Activated CD4-positive, alpha-beta memory T cell treated with anti-CD3 and anti-CD28 coated beads for 36 hours (primary cell): ENCODE measurements at regions not wholly inside any gene's neighbourhood (a gene's known extent, or its start where the extent isn't known, plus 50 kb on each side); places are given as distances from the start of the nearest gene placed in this dataset.
"Not testable (repeated sequence)": the region's sequence is repeated elsewhere in the genome, so short reads cannot be mapped to it uniquely, and the experiment has no call there.

Source experiments
- CTCF ChIA-PET: fragments of 350-600 bp; sonication (Branson Sonifier 250); formaldehyde crosslinking; loops from one replicate; lab custom pipeline; 2021; ENCODE audit warnings: antibody characterized with exemption, inconsistent platforms; lab: Charles Lee
- POLR2A ChIA-PET: fragments of 350-600 bp; sonication (Branson Sonifier 250); formaldehyde crosslinking; loops from one replicate; lab custom pipeline; 2021; ENCODE audit warnings: antibody characterized with exemption; lab: Charles Lee
- DNase-seq: peaks from one replicate; pipeline ENCODE4 v3.0.0-alpha.2; 2020
- H3K27ac Mint-ChIP-seq: one replicate; pipeline ENCODE4 v1.8.0; 2021; ENCODE audit warnings: mixed read lengths
- H3K27me3 Mint-ChIP-seq: one replicate; pipeline ENCODE4 v1.8.0; 2021; ENCODE audit warnings: mixed read lengths
- H3K36me3 Mint-ChIP-seq: one replicate; pipeline ENCODE4 v1.8.0; 2021; ENCODE audit warnings: mixed read lengths
- H3K4me1 Mint-ChIP-seq: one replicate; pipeline ENCODE4 v1.8.0; 2021; ENCODE audit warnings: low read depth, mixed read lengths
- H3K4me3 Mint-ChIP-seq: one replicate; pipeline ENCODE4 v1.8.0; 2021; ENCODE audit warnings: mild to moderate bottlenecking, mixed read lengths
- H3K9me3 Mint-ChIP-seq: one replicate; pipeline ENCODE4 v1.8.0; 2021; ENCODE audit warnings: mixed read lengths
- intact Hi-C: fragments of 100-400 bp; cut with micrococcal nuclease; formaldehyde crosslinking; loops from one replicate; pipeline ENCODE4 v1.15.1; 2023

GRCh38 chr14:30020687-30021086, 93.0 kb upstream of the PRKD1 start:
- CTCF ChIA-PET = no interaction called here
- no peaks in the 10 kb centered on the region for H3K4me1 Mint-ChIP-seq
- H3K27me3 Mint-ChIP-seq = no peaks in the 10 kb centered on the region
- H3K4me3 Mint-ChIP-seq = no peak overlapping the region
- POLR2A ChIA-PET = no interaction called here
- peaks cover 16% of the 10 kb centered on the region for H3K9me3 Mint-ChIP-seq
- DNase-seq = no peak
- H3K36me3 Mint-ChIP-seq = no peaks in the 10 kb centered on the region
- H3K27ac Mint-ChIP-seq = no peak overlapping the region
- intact Hi-C loops = no loop called here

- H3K9me3 Mint-ChIP-seq = peaks cover 21% of the 10 kb centered on the region
- CTCF ChIA-PET, H3K4me3 Mint-ChIP-seq, intact Hi-C loops, H3K4me1 Mint-ChIP-seq, H3K27me3 Mint-ChIP-seq, DNase-seq, H3K36me3 Mint-ChIP-seq, H3K27ac Mint-ChIP-seq, POLR2A ChIA-PET: not testable (repeated sequence)
These were observed 95.7 kb upstream of the PRKD1 start for GRCh38 chr14:30023350-30023749.

DNA sequence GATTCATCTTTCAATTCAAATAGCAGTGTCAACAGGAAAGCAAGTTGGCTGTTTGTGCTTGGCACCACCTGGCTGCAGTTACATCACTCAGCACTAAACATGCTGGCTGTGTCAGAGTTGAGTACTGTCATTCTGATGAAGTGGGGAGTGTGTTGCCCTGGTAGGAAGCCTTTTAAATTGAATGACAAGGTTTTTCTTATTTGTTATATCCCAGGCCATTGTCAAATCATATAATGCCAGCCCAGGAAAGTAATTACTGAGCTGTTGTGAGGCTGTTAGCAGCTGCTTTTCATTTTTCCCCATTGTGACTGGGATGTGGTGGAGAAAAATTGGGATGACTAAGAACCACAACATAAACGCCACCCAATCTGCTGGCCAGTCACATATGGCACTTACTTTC, 106.5 kb upstream of the PRKD1 start:
- DNase-seq = no peak
- Mint-ChIP-seq H3K4me3 (no peak overlapping the region), H3K27me3 (no peaks in the 10 kb centered on the region), H3K36me3 (no peaks in the 10 kb centered on the region), H3K9me3 (peaks cover 15% of the 10 kb centered on the region), H3K4me1 (no peaks in the 10 kb centered on the region), H3K27ac (no peak overlapping the region)
- intact Hi-C loops = no loop called here
- ChIA-PET CTCF (no interaction called here), POLR2A (no interaction called here)

DNA sequence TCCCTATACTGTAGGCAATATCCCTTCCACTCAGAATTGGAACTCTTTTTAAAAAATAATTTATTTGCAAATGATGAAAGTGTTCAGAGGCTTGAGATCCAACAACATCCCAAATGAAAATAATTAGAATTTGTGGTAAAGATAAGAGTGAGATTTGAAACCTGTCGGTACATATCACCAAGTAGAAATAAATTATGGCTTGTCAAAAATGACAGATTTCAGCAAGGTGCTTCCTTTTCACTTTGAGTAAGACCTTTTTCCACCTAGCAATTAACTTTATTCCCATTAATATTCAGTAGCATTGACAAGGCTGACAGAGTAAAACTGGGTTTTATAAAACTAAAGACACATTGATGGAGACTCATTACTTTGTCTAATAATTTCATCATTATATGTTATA, 107.7 kb upstream of the PRKD1 start:
- Mint-ChIP-seq H3K36me3 (no peaks in the 10 kb centered on the region), H3K4me3 (no peak overlapping the region), H3K27ac (no peak overlapping the region), H3K27me3 (no peaks in the 10 kb centered on the region), H3K4me1 (no peaks in the 10 kb centered on the region), H3K9me3 (peaks cover 12% of the 10 kb centered on the region)
- ChIA-PET CTCF (no interaction called here), POLR2A (no interaction called here)
- DNase-seq = no peak
- intact Hi-C loops = no loop called here

GRCh38 chr14:30045720-30046119, 118.1 kb upstream of the PRKD1 start:
- no peak for DNase-seq
- no peaks in the 10 kb centered on the region for H3K4me1 Mint-ChIP-seq
- POLR2A ChIA-PET = no interaction called here
- peaks cover 5% of the 10 kb centered on the region for H3K9me3 Mint-ChIP-seq
- H3K36me3 Mint-ChIP-seq = no peaks in the 10 kb centered on the region
- H3K4me3 Mint-ChIP-seq = no peak overlapping the region
- intact Hi-C loops = no loop called here
- H3K27me3 Mint-ChIP-seq = no peaks in the 10 kb centered on the region
- no peak overlapping the region for H3K27ac Mint-ChIP-seq
- CTCF ChIA-PET = no interaction called here

- H3K36me3 Mint-ChIP-seq = no peaks in the 10 kb centered on the region
- CTCF ChIA-PET = no interaction called here
- intact Hi-C loops = no loop called here
These were observed 125.5 kb upstream of the PRKD1 start for GRCh38 chr14:30053103-30053502.

DNA sequence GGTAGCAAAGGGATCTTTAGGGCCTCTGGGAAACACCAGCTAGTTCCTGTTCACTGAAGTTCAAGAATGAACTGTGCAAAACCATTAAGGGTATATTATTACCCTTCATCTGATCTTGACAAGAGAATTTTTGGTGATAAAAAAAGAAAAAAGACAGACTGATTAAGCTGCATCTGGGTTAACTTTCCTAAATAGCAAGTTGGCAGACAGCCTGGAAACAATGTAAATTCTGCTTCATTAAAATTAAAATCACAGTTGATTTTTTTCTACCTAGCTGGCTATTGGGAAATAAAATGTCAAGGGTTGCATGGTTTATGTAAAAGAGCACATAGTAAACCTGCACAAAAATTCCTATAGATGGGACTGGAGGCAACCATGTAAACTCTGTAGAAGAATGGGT, 126.6 kb upstream of the PRKD1 start:
- Mint-ChIP-seq H3K4me1 (no peaks in the 10 kb centered on the region), H3K9me3 (peaks cover 5% of the 10 kb centered on the region), H3K27ac (no peak overlapping the region), H3K27me3 (no peaks in the 10 kb centered on the region), H3K36me3 (no peaks in the 10 kb centered on the region), H3K4me3 (no peak overlapping the region)
- DNase-seq = no peak
- ChIA-PET CTCF (no interaction called here), POLR2A (no interaction called here)
- intact Hi-C loops = no loop called here

More at GRCh38 chr14:30053103-30053502, 125.5 kb upstream of the PRKD1 start:
- Mint-ChIP-seq H3K27me3 (no peaks in the 10 kb centered on the region), H3K4me3 (no peak overlapping the region), H3K4me1 (no peaks in the 10 kb centered on the region), H3K9me3 (peaks cover 5% of the 10 kb centered on the region), H3K27ac (no peak overlapping the region)
- no peak for DNase-seq
- POLR2A ChIA-PET = no interaction called here

GRCh38 chr14:30058401-30058800, 130.8 kb upstream of the PRKD1 start:
- ChIA-PET POLR2A (no interaction called here), CTCF (no interaction called here)
- no peak for DNase-seq
- Mint-ChIP-seq H3K36me3 (no peaks in the 10 kb centered on the region), H3K4me3 (no peak overlapping the region), H3K27ac (no peak overlapping the region), H3K9me3 (peaks cover 4% of the 10 kb centered on the region), H3K27me3 (no peaks in the 10 kb centered on the region), H3K4me1 (no peaks in the 10 kb centered on the region)
- intact Hi-C loops = no loop called here

DNA sequence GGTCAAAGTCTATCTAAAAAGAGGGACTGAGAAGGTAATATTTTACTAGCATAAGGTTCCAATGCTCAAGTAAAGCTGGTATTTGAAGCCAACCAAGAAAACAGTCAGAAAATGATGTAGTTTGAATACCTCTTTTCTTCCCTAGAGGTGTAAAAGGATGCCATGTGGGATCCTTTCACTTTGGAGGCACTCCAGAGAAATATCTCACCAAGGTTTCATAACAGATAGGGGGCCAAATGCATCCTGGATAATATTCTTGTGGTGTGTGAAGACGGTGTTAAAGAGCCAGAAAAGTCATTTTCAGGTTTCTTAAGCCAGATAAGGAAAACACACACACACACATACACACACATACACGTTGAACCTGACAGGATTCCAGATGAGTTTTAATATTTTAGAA, 136.1 kb upstream of the PRKD1 start:
- Mint-ChIP-seq H3K9me3 (peaks cover 2% of the 10 kb centered on the region), H3K36me3 (no peaks in the 10 kb centered on the region)
- intact Hi-C loops = no loop called here

DNA sequence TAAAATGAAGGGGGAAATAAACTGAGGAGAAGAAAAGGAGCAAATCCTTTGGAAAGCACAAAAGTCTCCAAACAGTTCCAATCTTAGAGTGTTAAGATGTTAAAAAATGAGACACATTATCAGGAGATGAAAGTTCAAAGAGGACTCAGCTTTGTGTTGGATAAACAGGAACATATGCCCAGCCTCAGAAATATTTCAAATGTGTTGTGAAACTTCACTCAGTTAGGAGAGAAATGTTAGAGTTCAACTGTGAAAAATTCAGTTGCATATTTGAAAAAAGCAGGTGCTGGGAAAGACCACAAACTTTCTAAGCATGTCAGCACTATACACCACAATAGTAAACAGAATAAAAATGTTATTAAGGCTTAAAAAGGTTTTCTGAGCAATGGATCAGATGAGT, 136.8 kb upstream of the PRKD1 start:
- no peaks in the 10 kb centered on the region for H3K36me3 Mint-ChIP-seq
- H3K27me3 Mint-ChIP-seq = no peaks in the 10 kb centered on the region
- intact Hi-C loops = no loop called here
- no peak overlapping the region for H3K4me3 Mint-ChIP-seq
- peaks cover 2% of the 10 kb centered on the region for H3K9me3 Mint-ChIP-seq
- no peak overlapping the region for H3K27ac Mint-ChIP-seq
- DNase-seq = no peak
- H3K4me1 Mint-ChIP-seq = no peaks in the 10 kb centered on the region
- POLR2A ChIA-PET = no interaction called here
- CTCF ChIA-PET = no interaction called here

More for the DNA sequence above, 136.1 kb upstream of the PRKD1 start:
- no peak overlapping the region for H3K27ac Mint-ChIP-seq
- DNase-seq = no peak
- ChIA-PET POLR2A (no interaction called here), CTCF (no interaction called here)
- no peaks in the 10 kb centered on the region for H3K27me3 Mint-ChIP-seq
- no peak overlapping the region for H3K4me3 Mint-ChIP-seq
- H3K4me1 Mint-ChIP-seq = no peaks in the 10 kb centered on the region

DNA sequence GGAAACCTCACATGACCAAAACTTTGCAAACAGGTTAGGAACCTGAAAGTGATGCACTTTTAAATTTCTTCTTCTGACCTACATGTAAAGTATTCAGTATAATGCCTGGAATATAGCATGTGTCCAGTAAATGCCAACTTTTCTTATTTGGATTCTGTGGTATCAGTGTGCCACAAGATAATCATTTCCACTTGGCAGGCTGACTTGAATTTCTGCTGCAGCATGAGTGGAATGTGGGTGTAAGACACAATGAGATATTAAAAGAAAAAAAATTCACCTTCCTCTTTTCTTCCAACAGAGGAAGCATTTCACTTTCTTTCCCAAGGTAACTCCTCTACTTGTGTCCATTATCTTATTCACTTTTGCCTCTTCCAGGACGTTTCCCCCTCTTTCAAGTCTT, 141.9 kb upstream of the PRKD1 start:
- ChIA-PET POLR2A (no interaction called here), CTCF (no interaction called here)
- Mint-ChIP-seq H3K36me3 (no peaks in the 10 kb centered on the region), H3K27ac (no peak overlapping the region), H3K4me3 (no peak overlapping the region), H3K4me1 (no peaks in the 10 kb centered on the region), H3K9me3 (peaks cover 20% of the 10 kb centered on the region), H3K27me3 (no peaks in the 10 kb centered on the region)
- no peak for DNase-seq
- intact Hi-C loops = no loop called here

DNA sequence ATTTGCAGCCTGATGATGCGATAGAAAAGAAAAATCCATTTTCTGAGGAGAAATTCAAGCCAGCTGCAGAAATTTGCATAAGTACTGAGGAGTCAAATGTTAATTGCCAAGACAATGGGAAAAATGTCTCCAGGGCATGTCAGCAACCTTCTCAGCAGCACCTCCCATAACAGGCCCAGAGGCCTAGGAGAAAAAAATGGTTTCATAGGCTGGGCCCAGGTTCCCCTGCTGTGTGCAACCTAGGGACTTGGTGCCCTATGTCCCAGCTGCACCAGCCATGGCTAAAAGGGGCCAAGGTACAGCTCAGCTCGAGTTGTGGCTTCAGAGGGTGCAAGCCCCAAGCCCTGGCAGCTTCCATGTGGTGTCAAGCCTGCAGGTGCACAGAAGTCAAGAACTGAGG, 144.8 kb upstream of the PRKD1 start:
- POLR2A ChIA-PET, H3K4me3 Mint-ChIP-seq, DNase-seq, H3K4me1 Mint-ChIP-seq, intact Hi-C loops, H3K27ac Mint-ChIP-seq, H3K27me3 Mint-ChIP-seq, H3K36me3 Mint-ChIP-seq, CTCF ChIA-PET: not testable (repeated sequence)
- peaks cover 23% of the 10 kb centered on the region for H3K9me3 Mint-ChIP-seq

DNA sequence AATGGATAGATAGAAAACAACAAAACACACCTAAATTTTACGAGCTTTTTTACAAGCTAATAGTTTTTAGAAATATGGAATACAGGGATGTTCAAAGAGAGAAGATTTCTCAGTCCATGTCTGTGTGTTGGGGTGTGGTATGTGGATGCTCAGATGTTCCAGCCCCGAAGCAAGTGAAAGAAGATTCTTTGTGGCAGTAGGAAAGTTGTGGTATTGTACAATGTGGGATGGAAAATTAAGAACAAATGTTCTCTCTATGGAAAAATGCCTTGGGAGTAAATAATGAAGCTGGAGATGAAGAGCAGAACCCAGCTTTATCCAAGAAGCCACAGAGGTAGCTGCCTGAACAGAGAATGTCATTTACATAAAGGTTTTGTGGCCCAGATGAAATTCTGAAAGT, 150.3 kb upstream of the PRKD1 start:
- intact Hi-C loops = no loop called here
- DNase-seq = no peak
- H3K4me1 Mint-ChIP-seq = no peaks in the 10 kb centered on the region
- no peak overlapping the region for H3K27ac Mint-ChIP-seq
- H3K4me3 Mint-ChIP-seq = no peak overlapping the region
- peaks cover 23% of the 10 kb centered on the region for H3K9me3 Mint-ChIP-seq
- H3K36me3 Mint-ChIP-seq = no peaks in the 10 kb centered on the region
- CTCF ChIA-PET = no interaction called here
- no peaks in the 10 kb centered on the region for H3K27me3 Mint-ChIP-seq
- POLR2A ChIA-PET = interaction anchor here (0.5 kb wide), 1 partner anchor 18 kb away, joined by 3 read pairs; no protein-coding TSS in a partner anchor
